ENCODE measurements at regions not wholly inside any gene's neighbourhood (a gene's known extent, or its start where the extent isn't known, plus 50 kb on each side); places are given as distances from the start of the nearest gene placed in this dataset.

DNA sequence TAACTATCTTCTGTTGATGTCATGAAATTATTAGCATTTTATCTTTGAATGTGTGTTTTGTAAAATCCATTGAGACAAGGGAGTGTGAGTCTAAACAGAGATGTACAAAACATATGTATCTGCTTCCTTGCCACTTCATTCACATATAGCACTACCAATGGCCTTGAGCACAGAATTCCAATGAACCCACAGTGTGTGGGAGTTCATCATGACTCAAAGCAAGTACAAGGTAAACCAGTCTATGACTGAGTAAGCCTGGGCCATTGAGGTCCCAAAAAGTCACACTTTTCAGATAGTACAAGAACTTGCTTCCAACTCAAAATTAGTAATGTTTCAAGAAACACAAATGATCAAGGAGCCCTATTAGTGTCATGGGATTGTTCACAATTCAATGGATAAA lies 218.6 kb downstream of the MANEA start:
- Histone ChIP-seq H3K9me3 (no peaks in the 10 kb centered on the region), H3K27ac (no peak overlapping the region), H3K4me3 (no peak overlapping the region), H3K4me2 (no peak overlapping the region), H3K4me1 (no peaks in the 10 kb centered on the region)
- ATAC-seq (no peak), DNase-seq (ENCODE audit: low read depth in 1 of 2, low spot score in 1 of 2) (no peak), FAIRE-seq (no peak)
- CTCF ChIA-PET: no interaction called here
- POLR2A ChIA-PET: no interaction called here
- TF ChIP-seq GATA3 (IDR thresholded peaks at IDR 0.05; ENCODE audit: borderline replicate concordance): no peak
- TF ChIP-seq MAFK (IDR thresholded peaks at IDR 0.05; ENCODE audit: partially characterized antibody): no peak
- TF ChIP-seq, protein P1, sequence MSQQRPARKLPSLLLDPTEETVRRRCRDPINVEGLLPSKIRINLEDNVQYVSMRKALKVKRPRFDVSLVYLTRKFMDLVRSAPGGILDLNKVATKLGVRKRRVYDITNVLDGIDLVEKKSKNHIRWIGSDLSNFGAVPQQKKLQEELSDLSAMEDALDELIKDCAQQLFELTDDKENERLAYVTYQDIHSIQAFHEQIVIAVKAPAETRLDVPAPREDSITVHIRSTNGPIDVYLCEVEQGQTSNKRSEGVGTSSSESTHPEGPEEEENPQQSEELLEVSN (IDR thresholded peaks at IDR 0.05; ENCODE audit: borderline replicate concordance, low read depth): no peak
- no peak for TF ChIP-seq MAZ (IDR thresholded peaks at IDR 0.05; ENCODE audit: borderline replicate concordance, low read depth, low read length)
- no peak for TF ChIP-seq PHF8 (IDR thresholded peaks at IDR 0.05; ENCODE audit: borderline replicate concordance, low read depth)
- no peak for TF ChIP-seq ZNF302 (CRISPR knock-in tag; IDR thresholded peaks at IDR 0.05)
- TF ChIP-seq POLR2AphosphoS2 (conservative IDR thresholded peaks at IDR 0.05; ENCODE audit: low read length): no peak
- TF ChIP-seq NR3C1 (IDR thresholded peaks at IDR 0.05): no peak
- TF ChIP-seq, protein P2, sequence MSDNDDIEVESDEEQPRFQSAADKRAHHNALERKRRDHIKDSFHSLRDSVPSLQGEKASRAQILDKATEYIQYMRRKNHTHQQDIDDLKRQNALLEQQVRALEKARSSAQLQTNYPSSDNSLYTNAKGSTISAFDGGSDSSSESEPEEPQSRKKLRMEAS (IDR thresholded peaks at IDR 0.05): no peak
- TF ChIP-seq FOXS1 (CRISPR knock-in tag; IDR thresholded peaks at IDR 0.05): no peak
- TF ChIP-seq MYC (IDR thresholded peaks at IDR 0.05; ENCODE audit: borderline replicate concordance, low read length): no peak
- TF ChIP-seq RFX5 (IDR thresholded peaks at IDR 0.05): no peak
- no peak for TF ChIP-seq TP53 (CRISPR knock-in tag; IDR thresholded peaks at IDR 0.05)
- TF ChIP-seq RCOR1 (IDR thresholded peaks at IDR 0.05; ENCODE audit: low read depth, low read length): no peak
- TF ChIP-seq, protein P3, sequence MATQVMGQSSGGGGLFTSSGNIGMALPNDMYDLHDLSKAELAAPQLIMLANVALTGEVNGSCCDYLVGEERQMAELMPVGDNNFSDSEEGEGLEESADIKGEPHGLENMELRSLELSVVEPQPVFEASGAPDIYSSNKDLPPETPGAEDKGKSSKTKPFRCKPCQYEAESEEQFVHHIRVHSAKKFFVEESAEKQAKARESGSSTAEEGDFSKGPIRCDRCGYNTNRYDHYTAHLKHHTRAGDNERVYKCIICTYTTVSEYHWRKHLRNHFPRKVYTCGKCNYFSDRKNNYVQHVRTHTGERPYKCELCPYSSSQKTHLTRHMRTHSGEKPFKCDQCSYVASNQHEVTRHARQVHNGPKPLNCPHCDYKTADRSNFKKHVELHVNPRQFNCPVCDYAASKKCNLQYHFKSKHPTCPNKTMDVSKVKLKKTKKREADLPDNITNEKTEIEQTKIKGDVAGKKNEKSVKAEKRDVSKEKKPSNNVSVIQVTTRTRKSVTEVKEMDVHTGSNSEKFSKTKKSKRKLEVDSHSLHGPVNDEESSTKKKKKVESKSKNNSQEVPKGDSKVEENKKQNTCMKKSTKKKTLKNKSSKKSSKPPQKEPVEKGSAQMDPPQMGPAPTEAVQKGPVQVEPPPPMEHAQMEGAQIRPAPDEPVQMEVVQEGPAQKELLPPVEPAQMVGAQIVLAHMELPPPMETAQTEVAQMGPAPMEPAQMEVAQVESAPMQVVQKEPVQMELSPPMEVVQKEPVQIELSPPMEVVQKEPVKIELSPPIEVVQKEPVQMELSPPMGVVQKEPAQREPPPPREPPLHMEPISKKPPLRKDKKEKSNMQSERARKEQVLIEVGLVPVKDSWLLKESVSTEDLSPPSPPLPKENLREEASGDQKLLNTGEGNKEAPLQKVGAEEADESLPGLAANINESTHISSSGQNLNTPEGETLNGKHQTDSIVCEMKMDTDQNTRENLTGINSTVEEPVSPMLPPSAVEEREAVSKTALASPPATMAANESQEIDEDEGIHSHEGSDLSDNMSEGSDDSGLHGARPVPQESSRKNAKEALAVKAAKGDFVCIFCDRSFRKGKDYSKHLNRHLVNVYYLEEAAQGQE (IDR thresholded peaks at IDR 0.05): no peak
- no peak for TF ChIP-seq JUN (IDR thresholded peaks at IDR 0.05)
- no peak for TF ChIP-seq CEBPB (IDR thresholded peaks at IDR 0.05)
- TF ChIP-seq RAD21 (conservative IDR thresholded peaks at IDR 0.05 in 1 of 2, IDR thresholded peaks at IDR 0.05 in 1 of 2): no peak
- no peak for TF ChIP-seq JUNB (IDR thresholded peaks at IDR 0.05)

DNA sequence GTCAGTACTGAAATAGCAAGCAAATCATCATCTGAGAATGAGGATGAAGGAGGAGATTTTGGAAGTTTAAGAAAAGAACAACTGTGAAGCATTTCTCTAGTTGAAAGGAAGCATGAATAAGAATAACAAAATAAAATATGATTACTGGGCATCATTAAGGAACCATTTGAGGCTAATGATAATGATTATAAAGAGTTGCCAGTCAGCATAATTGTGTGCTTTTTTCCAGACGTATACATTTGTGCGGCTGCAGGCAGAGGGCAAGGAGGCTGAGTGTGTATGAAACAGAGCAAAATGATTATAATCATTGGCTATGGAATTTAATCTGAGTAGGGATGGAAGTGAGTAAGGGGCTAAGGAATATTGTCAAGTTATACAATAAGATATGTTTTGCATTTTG lies 218.7 kb upstream of the FUT9 start:
- Histone ChIP-seq H3K27ac (no peak overlapping the region), H3K4me2 (no peak overlapping the region), H3K4me1 (no peaks in the 10 kb centered on the region), H3K9me3 (no peaks in the 10 kb centered on the region), H3K4me3 (no peak overlapping the region)
- TF ChIP-seq JUNB (IDR thresholded peaks at IDR 0.05) (no peak), RNF2 (IDR thresholded peaks at IDR 0.05; ENCODE audit: borderline replicate concordance, low read depth) (no peak), NFE2L2 (conservative IDR thresholded peaks at IDR 0.05; ENCODE audit: low read length) (no peak), HOXA7 (CRISPR knock-in tag; IDR thresholded peaks at IDR 0.05) (no peak), CEBPB (IDR thresholded peaks at IDR 0.05) (no peak), ZSCAN20 (CRISPR knock-in tag; IDR thresholded peaks at IDR 0.05) (no peak), ESRRA (IDR thresholded peaks at IDR 0.05; ENCODE audit: borderline replicate concordance, low read length) (no peak), RFX5 (IDR thresholded peaks at IDR 0.05) (no peak), FOXS1 (CRISPR knock-in tag; IDR thresholded peaks at IDR 0.05) (no peak), CBX2 (IDR thresholded peaks at IDR 0.05; ENCODE audit: borderline replicate concordance, low read depth) (no peak), EHMT2 (IDR thresholded peaks at IDR 0.05; ENCODE audit: low read depth) (no peak), HEYL (CRISPR knock-in tag; IDR thresholded peaks at IDR 0.05) (no peak), TFCP2L1 (CRISPR knock-in tag; IDR thresholded peaks at IDR 0.05) (no peak)
- TF ChIP-seq, protein P1 (IDR thresholded peaks at IDR 0.05; ENCODE audit: borderline replicate concordance, low read depth): no peak
- no peak for DNase-seq (ENCODE audit: low read depth in 1 of 2, low spot score in 1 of 2)
- ChIA-PET CTCF (no interaction called here), POLR2A (no interaction called here)
- no peak for FAIRE-seq
- ATAC-seq: no peak
- WGBS (ENCODE audit: missing lambda C conversion rate): 87% methylated on average over 2 of the region's 2 CpGs

Measured in A549 (cell line).